GM20000 (cell line): ENCODE measurements at regions not wholly inside any gene's neighbourhood (a gene's known extent, or its start where the extent isn't known, plus 50 kb on each side); places are given as distances from the start of the nearest gene placed in this dataset.
"Not testable (repeated sequence)": the region's sequence is repeated elsewhere in the genome, so short reads cannot be mapped to it uniquely, and the experiment has no call there.

Experiments
- DNase-seq: peaks from one replicate; pipeline ENCODE4 v3.0.0; 2012; ENCODE audit warnings: low spot score
- TF ChIP-seq, protein P1 (sequence below): IDR thresholded peaks from 2 replicates; pipeline ENCODE4 v1.5.1; 2012; ENCODE audit warnings: mild to moderate bottlenecking, control low read depth; ENCODE audit errors: extremely low read depth, missing control alignments

DNA sequence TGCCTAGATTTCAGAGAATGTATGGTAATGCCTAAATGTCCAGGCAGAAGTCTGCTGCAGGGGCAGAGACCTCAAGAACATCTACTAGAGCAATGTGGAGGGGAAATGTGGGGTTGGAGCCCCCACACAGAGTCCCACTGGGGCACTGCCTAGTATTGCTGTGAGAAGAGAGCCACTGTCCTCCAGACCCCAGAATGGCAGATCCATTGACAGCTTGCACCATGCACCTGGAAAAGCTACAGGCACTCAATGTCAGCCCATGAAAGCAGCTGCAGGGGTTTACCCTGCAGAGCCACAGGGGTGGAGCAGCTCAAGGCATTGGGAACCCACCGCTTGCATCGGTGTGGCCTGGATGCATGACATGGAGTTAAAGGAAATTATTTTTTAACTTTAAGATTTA is 314.1 kb downstream of the CYRIA start:
- no peak for DNase-seq
- TF ChIP-seq, protein P1, sequence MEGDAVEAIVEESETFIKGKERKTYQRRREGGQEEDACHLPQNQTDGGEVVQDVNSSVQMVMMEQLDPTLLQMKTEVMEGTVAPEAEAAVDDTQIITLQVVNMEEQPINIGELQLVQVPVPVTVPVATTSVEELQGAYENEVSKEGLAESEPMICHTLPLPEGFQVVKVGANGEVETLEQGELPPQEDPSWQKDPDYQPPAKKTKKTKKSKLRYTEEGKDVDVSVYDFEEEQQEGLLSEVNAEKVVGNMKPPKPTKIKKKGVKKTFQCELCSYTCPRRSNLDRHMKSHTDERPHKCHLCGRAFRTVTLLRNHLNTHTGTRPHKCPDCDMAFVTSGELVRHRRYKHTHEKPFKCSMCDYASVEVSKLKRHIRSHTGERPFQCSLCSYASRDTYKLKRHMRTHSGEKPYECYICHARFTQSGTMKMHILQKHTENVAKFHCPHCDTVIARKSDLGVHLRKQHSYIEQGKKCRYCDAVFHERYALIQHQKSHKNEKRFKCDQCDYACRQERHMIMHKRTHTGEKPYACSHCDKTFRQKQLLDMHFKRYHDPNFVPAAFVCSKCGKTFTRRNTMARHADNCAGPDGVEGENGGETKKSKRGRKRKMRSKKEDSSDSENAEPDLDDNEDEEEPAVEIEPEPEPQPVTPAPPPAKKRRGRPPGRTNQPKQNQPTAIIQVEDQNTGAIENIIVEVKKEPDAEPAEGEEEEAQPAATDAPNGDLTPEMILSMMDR: no peak

DNA sequence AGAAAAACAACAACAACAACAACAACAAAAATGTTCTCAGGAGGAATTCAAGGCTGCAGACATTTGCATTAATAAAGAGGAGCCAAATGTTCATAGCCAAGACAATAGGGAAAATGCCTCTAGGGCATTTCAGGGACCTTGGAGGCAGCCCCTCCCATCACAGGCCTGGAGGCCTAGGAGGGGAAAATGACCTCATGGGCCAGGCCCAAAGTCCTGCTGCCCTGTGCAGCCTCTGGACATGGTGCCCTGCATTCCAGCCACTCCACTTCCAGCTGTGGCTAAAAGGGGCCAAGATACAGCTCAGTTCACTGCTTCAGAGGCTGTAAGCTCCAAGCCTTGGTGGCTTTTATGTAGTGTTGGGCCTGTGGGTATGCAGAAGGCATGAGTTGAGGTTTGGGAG is 314.5 kb downstream of the CYRIA start:
- TF ChIP-seq, protein P1: no peak
- no peak for DNase-seq

DNA sequence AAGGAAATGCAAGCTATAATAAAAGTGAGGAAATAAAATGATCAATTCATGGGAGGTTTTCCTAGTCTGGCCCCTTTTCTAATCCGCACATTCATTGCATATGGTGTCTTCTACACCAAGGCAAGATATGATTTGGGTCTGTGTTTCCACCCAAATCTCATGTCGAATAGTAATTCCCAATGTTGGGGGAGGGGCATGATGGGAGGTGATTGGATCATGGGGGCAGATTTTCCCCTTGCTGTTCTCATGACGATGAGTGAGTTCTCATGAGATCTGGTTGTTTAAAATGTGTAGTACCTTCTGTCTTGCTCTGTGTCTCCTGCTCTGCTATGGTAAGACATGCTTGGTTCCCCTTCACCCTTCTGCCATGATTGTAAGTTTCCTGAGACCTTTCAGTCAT is 315.4 kb downstream of the CYRIA start:
- DNase-seq: no peak
- TF ChIP-seq, protein P1: no peak

DNA sequence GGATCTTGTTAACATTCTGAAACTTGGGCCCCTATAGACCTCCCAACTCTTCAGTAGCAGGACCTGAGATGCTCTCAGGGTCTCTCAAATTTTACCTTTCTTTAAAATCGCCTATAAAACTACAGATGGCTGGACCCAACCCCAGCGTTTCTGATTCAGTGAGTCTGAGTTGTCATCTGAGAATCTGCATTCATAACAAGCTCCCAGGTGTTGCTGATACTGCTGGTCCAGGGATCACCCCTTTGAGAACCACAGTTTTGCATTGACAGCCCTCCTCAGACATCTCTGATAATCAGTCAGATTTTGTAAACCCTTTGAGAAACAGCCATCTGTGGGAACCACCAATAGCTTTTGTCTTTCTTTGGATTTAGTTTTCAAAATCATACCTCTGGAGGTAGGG is 315.8 kb downstream of the CYRIA start:
- no peak for DNase-seq
- TF ChIP-seq, protein P1: no peak

DNA sequence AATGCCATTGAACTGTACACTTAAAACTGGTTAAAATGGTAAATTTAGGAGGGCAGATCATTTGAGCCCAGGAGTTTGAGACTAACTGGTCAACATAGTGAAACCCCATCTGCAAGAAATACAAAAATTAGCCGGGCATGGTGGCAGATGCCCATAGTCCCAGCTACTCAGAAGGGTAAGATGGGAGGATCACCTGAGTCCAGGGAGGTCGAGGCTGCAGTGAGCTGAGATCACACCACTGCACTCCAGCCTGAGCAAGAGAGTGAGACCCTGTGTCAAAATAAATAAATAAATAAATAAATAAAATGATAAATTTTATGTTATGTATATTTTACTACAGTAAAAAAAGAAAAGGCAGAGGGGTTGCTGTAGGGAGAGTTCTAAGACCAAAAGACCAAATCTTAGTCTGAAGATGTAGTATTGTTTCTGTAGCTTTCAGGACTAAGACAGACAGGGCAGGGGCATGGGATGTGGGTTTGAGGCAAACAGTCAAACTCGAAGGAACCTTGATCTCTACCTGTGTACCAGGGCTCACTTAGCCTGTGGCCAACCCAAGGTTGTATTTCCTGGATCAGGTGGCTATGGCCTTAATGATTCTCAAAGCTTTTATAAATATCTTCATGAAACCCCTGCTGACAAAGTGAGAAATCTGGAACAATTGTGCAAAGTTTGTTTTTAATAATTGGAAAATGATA is 316.7 kb downstream of the CYRIA start:
- TF ChIP-seq, protein P1: no peak
- DNase-seq: no peak

DNA sequence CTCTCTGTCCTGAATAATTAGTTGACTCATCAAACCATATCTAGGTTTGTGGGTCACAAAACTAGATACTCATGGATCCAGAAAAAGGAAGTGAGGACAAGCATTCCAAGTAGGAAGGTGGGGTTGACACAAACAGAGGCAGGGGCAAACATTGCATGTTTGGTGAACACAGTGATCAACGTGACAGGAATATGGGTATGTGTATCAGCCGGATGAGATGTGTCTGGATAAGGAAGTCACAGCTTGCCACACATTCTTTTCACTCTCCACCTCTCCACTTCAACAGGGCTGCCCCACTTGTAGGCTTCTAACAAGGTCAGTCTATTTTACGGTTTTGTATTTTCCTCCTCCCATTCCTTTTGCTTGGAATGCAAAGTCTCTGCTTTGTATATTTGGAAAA is 319.0 kb downstream of the CYRIA start:
- no peak for DNase-seq
- TF ChIP-seq, protein P1: no peak

DNA sequence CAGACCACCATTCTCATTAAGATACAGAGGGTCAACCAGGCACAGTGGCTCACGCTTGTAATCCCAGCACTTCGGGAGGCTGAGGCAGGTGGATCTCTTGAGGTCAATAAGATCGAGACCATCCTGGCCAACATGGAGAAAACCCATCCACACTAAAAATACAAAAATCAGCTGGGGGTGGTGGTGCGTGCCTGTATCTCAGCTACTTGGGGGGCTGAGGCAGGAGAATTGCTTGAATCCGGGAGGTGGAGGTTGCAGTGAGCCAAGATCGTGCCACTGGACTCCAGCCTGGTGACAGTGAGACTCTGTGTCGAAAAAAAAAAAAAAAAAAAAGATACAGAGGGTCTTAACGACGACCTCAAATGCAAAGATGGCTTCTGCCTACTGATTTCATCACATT is 320.4 kb downstream of the CYRIA start:
- DNase-seq: not testable (repeated sequence)

DNA sequence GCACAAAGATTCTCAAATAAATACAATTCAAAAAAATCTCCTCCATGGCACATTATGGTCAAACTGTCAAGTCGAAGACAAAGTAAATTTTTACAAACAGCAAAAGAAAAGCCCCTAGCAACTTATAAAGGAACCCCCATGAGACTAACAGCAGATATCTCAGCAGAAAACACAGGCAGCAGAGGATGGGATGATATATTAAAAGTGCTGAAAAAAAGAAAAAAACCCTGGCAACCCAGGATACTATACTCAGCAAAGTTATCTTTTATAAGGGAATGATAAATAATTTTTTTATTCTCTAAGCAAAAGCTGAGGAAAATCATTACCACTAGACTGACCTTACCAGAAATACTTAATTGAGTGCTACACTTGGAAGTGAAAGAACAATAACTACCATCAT is 326.4 kb downstream of the CYRIA start:
- DNase-seq: no peak
- TF ChIP-seq, protein P1: no peak
